Sciatic nerve (tissue), 2 donors: ENCODE measurements at regions not wholly inside any gene's neighbourhood (a gene's known extent, or its start where the extent isn't known, plus 50 kb on each side); places are given as distances from the start of the nearest gene placed in this dataset.
"Not testable (repeated sequence)": the region's sequence is repeated elsewhere in the genome, so short reads cannot be mapped to it uniquely, and the experiment has no call there.

Experiments
- ATAC-seq: fragments of 200-7000 bp; cut with Tn5 transposase; one replicate; pipeline ENCODE4 v1.9.1; 2020; ENCODE audit warnings: mild to moderate bottlenecking, moderate library complexity
- DNase-seq: peaks from one replicate; pipeline ENCODE4 v3.0.0-alpha.2; 2020; ENCODE audit warnings: low spot score
- intact Hi-C: fragments of 100-400 bp; cut with DNase I; formaldehyde crosslinking; loops from one replicate; pipeline ENCODE4 v1.14.2; 2022
- donor health status: DM: no; HTN: no; CAD: no.
- donor health status: DM: no; HTN: no; CAD: no.

DNA sequence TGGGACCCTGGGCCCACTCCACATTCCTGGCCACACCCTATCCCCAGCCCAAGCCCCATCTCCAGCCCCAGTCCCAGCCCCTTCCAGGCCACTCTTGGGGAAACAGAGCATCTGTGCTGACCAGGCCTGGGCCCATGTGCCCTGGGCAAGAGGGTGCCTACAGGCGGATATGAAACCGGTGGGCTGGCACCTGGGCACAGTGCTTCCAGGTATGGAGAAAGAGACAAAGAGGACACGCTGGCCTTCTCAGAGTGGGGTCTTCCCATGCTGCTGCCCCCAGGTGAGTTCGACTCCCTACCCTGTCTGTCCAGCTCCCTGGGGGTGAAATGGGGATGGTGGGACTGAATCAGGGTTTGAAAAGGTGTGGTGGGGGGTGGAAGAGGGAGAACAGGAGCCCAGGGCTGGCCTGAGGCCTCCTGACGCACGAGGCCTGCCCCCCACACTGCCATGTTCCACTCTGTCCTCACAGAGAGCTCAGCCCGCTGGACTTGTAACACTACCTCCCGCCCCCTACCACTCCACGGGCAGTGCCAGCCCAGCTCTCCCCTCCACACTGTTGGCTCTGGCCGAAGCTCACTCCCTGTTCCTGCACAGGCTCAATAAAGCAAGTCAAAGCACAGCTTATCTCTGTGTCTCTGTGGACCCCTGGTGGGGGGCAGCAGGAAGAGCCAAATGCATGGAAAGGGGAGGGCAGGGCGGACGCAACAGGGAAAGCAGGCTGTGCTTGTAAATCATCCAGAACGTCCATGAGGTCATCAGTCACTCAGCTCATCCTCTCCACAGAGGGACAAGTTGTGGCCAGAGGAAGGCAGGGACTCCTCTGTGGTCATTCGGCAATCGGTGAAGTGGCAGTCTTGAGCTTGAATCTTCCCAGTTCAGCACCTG, 71.1 kb upstream of the TMEM97 start:
- ATAC-seq (no peak), DNase-seq (no peak)
- intact Hi-C loops = no loop called here

DNA sequence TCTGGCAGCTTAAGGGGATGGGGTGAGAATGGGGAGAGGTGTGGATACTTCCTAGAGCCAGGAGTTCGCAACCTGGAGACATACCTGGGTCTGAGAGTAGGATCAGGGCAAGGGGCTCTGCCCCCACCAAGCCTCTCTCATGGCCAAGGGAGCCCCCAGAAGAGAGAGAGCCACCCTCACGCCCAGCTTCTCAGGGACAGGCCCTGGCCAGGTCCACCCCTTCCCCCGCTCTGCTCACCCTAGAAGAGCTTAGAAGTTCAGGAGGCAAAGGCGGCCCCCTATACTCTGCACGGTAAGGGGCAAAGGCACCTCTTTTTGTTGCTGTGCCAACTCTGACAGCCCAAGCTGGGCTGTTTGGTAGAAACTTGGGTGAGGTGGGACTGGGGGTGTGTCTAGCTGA, 69.3 kb upstream of the TMEM97 start:
- DNase-seq (no peak), ATAC-seq (no peak)
- intact Hi-C loops = no loop called here

- ATAC-seq (no peak), DNase-seq (no peak)
- intact Hi-C loops = no loop called here
Measured at GRCh38 chr17:28252436-28252835, 66.6 kb upstream of the TMEM97 start.

DNA sequence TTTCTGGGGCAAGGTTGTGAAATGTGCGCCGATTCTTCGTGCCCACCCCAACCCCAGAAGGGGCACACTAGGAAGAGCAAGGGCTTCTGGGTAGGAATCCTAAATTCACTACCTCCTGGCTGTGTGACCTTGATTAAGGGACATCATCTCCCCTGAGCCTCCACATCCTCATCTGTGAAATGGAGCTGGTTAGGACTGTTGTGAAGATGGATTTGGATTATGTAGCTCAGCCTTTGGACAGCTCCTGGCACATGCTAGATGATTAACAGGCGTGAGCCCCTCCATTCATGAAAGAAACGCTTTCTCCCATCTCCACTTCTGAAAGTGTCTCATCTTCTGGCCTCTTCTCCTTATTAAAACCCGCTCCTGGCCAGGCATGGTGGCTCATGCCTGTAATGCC, 65.3 kb upstream of the TMEM97 start:
- intact Hi-C loops = no loop called here

GRCh38 chr17:28255616-28256015, 63.4 kb upstream of the TMEM97 start:
- intact Hi-C loops = no loop called here
- DNase-seq (no peak), ATAC-seq (no peak)

More for the DNA sequence above, 65.3 kb upstream of the TMEM97 start:
- no peak for DNase-seq
- ATAC-seq = no peak

GRCh38 chr17:28256370-28256769, 62.6 kb upstream of the TMEM97 start:
- ATAC-seq (no peak), DNase-seq (no peak)
- intact Hi-C loops = no loop called here

GRCh38 chr17:28256881-28257280, 62.1 kb upstream of the TMEM97 start:
- no peak for DNase-seq
- intact Hi-C loops = no loop called here
- ATAC-seq = no peak

DNA sequence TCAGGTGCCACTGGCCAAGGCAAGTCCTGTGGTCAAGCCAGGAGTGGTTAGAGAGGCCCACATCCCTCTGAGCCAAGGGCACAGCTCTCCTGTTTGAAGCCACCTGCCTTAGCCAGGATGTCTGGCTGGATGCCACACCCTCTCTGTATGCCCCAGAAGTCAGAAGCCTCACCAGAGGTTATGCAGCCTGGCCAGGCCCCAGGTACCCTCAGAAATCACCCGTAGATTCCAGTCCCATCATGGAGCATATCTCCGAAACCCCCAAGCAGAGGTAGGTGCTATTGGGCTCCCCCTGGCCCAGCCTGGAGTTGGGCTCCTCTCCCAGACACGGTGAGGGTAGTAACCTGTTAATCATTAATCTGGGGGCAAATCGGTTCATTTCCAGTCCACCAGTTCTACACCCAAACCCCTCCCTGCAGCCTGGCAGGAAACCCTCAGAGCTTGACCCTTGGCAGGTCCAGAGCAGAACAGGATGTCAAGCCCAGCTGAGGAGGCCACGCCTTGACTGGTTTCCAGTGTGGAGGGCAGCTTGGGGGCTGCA, 60.6 kb upstream of the TMEM97 start:
- intact Hi-C loops = no loop called here

DNA sequence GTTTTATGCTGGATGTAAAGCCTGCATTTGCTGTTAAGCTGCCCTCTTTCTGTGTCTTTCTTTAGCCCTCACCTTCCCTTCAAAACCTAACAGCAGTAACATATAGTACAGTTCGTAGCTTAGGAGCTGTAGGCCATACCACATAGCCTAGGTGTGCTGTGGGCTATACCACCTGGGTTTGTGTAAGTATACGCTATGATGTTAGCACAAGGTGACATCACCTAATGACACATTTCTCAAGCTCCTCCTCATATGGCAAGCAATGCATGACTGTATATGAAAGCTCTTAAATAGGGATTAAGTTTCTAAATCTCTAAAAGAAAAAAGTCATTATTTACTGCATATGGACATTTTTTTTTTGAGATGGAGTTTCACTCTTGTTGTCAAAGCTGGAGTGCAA, 57.8 kb upstream of the TMEM97 start:
- intact Hi-C loops = no loop called here
- DNase-seq (no peak), ATAC-seq (no peak)

More for the DNA sequence above, 60.6 kb upstream of the TMEM97 start:
- no peak for DNase-seq
- ATAC-seq = no peak

GRCh38 chr17:28262123-28262745, 56.8 kb upstream of the TMEM97 start:
- intact Hi-C loops, DNase-seq, ATAC-seq: not testable (repeated sequence)

GRCh38 chr17:28264902-28265548, 54.0 kb upstream of the TMEM97 start:
- DNase-seq, intact Hi-C loops: not testable (repeated sequence)
- peak; percentile 81 for ATAC-seq

DNA sequence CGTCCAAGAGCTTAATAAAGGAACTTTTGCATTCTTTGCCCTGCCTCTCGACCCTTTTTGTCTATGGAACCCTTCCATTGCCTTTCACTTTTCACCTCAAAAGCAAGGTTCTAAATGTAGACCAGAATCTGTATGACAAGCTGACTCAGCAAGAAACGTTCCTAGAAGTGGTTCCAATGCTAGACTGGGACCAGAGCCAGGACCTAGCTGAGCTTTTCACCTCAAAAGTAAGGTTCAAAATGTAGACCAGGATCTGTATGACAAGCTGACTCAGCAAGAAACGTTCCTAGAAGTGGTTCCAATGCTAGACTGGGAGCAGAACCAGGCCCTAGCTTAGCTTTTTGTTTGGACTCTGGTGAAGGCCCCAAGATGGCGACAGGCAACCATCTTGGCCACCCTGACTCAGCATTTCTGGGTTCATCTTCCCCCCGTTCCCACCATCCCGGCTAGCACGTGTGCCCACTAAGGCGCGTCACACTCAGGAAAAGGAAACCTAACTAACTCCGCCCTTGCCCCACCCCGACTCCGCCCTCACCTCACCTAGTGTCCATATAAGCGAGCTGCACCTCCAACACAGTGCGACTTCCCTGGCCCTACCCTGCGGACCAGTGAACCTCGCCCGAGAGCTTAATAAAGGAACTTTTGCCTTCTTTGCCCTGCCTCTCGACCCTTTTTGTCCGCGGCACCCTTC, 53.0 kb upstream of the TMEM97 start:
- intact Hi-C loops, DNase-seq, ATAC-seq: not testable (repeated sequence)

GRCh38 chr17:28266547-28266920, 52.5 kb upstream of the TMEM97 start:
- ATAC-seq, DNase-seq, intact Hi-C loops: not testable (repeated sequence)

DNA sequence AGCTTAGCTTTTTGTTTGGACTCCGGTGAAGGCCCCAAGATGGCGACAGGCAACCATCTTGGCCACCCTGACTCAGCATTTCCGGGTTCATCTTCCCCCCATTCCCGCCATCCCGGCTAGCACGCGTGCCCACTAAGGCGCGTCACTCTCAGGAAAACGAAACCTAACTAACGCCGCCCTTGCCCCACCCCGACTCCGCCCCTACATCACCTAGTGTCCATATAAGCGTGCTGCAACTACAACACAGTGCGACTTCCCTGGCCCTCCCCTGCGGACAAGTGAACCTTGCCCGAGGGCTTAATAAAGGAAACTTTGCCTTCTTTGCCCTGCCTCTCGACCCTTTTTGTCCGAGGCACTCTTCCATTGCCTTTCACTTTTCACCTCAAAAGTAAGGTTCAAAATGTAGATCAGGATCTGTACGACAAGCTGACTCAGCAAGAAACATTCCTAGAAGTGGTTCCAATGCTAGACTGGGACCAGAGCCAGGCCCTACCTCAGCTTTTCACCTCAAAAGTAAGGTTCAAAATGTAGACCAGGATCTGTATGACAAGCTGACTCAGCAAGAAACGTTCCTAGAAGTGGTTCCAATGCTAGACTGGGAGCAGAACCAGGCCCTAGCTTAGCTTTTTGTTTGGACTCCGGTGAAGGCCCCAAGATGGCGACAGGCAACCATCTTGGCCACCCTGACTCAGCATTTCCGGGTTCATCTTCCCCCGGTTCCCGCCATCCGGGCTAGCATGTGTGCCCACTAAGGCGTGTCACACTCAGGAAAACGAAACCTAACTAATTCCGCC, 51.9 kb upstream of the TMEM97 start:
- ATAC-seq, DNase-seq, intact Hi-C loops: not testable (repeated sequence)

GRCh38 chr17:28267720-28268609, 51.0 kb upstream of the TMEM97 start:
- intact Hi-C loops = no loop called here
- ATAC-seq (no peak), DNase-seq (no peak)

- intact Hi-C loops = no loop called here
- ATAC-seq (no peak), DNase-seq (no peak)
Measured at GRCh38 chr17:28268610-28269313, 50.2 kb upstream of the TMEM97 start.
